A673 (cell line): ENCODE measurements at regions not wholly inside any gene's neighbourhood (a gene's known extent, or its start where the extent isn't known, plus 50 kb on each side); places are given as distances from the start of the nearest gene placed in this dataset.

Experiments used
- CTCF ChIP-seq: fragments of 300-800, 200-600 bp; sonication (generic); conservative IDR thresholded peaks from 2 replicates; pipeline ENCODE4 v1.5.1; 2017; ENCODE audit warnings: low read depth, mild to moderate bottlenecking, antibody characterized with exemption, low read length, moderate library complexity, mixed read lengths
- EZH2 ChIP-seq: fragments of 200-600 bp; sonication (generic); IDR thresholded peaks from 2 replicates; pipeline ENCODE4 v1.6.1; 2017; ENCODE audit warnings: borderline replicate concordance, low read depth, mild to moderate bottlenecking, mixed read lengths, antibody characterized with exemption, low read length; ENCODE audit not compliant: poor library complexity, severe bottlenecking

DNA sequence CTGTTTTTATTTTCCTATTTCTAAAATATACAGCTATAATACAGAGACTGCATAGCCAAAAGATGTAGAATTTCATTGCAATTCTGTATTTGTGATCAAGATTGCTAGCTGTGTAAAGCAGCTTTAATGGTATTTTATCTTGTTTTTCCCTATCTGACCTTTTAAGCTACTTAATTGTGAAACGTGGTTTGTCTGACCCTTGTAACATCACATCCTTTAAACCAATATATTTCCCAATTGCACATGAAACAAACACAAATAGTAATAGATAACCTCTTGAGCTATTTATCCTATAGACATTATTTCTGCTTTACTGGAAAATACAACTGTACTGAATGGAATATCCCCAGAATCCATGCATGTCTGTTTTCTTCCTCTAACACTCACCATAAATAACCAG, 112.2 kb upstream of the PLPPR4 start:
- TF ChIP-seq CTCF (no peak), EZH2 (no peak)
